CD4-positive, alpha-beta T cell treated with Interleukin-4 for 1 hour (primary cell): ENCODE measurements at regions not wholly inside any gene's neighbourhood (a gene's known extent, or its start where the extent isn't known, plus 50 kb on each side); places are given as distances from the start of the nearest gene placed in this dataset.
"Not testable (repeated sequence)": the region's sequence is repeated elsewhere in the genome, so short reads cannot be mapped to it uniquely, and the experiment has no call there.

Experiments
- DNase-seq, 2 donors: peaks; one replicate each; pipeline ENCODE4 v3.0.0-alpha.2; 2020 to 2022

GRCh38 chr9:93900971-93901861, 53.9 kb downstream of the BARX1 start:
- peak in 1 of 2 donors; percentile 5 for DNase-seq

DNA sequence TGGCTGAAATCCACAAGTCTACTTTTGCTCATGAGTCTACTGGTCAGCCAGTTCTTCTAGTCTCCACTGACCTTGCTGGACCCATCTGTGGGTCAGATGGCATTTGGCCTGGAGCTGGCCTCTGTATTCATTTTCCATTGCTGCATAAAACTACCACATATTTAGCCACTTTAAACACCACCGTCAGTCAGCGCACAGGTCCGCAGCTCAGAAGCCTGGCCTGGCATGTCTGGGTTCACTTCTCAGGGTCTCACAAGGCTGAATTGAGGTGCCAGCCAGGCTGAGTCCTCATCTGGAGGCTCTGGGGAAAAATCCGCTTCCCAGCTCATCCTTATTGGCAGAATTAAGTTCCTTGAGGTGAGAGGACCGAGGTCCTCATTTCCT, 54.7 kb downstream of the BARX1 start:
- peak in 1 of 2 donors; percentile 4 for DNase-seq

- peak in 1 of 2 donors; percentile 9 for DNase-seq
Observed at GRCh38 chr9:93899609-93900435, 55.3 kb downstream of the BARX1 start.

DNA sequence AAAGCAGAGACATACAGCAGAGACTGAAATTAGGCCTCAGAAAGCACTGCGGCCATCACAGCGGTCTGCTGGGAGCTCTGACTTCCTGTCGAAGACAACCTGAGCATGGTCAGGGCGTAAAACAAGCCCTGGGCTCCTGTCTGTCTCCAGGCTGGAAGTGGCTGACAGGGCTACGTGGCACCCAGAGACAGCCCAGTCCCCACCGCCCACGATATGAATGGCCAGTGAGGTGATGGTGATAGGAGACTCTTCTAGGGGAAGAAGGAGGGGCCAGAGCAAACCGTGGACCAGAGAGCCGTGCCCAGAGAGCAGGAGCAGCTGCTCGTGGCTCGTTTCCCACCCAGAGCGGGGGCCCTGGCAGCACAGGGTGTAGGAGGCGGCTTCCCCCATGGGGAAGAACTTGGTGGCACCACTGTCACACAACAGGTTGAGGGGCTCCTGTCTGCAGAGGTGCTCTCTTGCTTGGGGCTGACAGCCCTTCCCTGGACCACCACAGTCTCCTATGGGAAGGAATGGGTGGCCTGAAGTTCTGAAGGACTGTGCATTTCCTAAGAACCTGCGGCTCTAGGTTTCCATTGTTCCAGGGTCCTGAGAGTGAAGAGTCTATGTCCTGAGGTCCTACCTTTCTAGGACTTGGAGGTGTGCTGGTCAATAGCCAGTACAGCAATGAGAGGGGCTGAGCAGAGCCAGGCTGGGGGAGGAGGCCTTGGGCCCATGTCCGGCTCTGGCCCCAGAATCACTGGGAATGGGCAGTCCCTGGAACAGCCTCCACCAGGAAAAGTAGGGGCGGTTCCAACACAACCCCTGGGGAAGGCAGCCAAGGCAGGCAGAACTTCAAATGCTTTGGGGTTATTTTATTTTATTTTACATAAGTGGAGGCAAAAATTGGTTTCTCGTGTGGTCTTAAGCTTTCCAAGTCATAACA, 56.4 kb downstream of the BARX1 start:
- peak in 1 of 2 donors; percentile 8 for DNase-seq

GRCh38 chr9:93898026-93898425, 57.1 kb downstream of the BARX1 start:
- peak in 1 of 2 donors; percentile 12 for DNase-seq

DNA sequence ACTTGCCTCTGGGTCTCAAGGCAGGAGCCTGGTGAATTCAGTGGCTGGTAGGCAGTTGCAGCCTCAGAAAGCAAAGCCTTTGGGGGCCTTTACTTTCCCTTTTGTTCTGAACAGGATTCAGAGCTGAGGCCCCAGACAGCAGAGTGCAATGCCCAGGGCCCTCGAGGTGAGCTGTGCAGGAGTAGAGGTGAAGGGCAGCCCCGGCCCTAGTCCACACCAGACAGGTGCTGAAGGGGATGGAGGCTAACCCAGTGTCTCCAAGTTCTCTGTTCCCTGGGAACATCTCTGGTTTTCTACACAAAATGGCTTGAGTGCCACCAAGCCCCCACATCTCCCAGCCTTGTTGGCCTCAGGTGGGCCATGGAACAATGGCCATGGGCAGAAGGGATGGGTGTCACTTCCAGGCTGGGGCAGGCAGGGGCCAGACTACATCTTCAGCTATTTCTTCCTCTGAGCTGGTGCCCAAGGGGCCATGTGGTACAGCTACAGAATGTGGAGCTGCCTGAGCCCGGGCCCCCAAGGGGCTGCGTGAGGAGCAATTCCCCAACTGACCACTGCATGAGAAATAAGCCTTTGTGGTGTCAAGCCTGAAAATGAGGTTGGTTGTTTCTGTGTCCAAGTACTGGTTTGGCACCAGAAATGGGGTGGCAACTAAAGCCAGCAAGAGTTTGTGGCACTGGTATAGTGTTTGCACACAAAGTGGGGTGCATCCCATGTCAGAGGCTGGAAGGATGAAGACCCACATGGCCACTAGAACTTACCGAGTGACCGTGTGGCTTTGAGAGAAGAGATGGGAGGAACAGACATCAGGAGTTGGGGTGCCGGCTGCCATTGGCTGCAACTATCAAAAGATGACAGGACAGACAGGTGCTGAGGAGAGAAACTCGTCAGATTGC, 57.8 kb downstream of the BARX1 start:
- DNase-seq, result peak in 1 of 2 donors; percentile 10

DNA sequence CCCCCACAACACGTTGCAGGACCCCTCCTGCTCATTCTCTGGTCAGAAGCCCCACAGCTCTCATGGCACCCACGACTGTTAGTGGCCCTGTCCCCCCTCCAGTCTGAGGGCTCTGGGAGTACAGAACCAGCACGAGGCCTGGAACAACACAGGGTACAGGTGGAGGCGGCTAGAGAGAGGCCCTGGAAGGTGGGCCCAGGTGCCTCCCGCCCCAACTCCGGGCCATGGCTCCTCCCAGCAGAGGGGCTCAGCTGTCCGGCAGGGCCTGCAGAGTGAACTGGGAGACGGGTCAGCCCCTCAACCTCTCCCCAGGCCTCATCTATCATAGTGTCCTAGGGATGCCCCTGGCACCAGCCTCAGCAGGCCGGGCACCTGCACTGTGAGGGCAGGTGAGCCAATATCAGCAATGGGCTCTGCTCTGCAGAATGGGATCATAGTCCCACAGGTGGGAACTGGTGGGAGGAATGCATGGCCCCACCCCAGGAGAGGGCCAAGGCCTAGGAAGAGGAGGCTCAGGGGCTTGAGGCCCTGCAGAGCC, 58.6 kb downstream of the BARX1 start:
- peak in 1 of 2 donors; percentile 7 for DNase-seq

DNA sequence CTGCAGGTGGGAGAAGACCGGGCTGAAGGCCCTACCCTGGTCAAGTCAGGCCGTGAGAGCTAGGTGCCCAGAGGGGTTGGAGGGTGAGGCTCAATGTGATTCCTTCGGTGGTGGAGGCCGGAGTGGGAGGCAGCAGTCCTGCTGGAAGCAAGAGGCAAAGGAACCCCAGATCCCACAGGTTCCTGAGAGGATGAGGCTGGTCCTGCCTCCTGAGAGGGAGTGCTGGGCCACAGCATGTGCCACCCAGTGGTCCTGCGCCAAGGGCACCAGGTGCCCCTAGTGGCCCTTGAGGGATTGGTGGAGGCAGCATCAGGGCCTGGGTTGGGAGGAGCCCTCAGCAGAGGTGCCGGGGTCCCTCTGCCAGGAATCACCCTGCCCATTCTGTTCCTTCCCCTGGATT, 59.1 kb downstream of the BARX1 start:
- peak in 1 of 2 donors; percentile 4 for DNase-seq

- peak in 1 of 2 donors; percentile 5 for DNase-seq
Observed at GRCh38 chr9:93895535-93895934, 59.6 kb downstream of the BARX1 start.

GRCh38 chr9:93894691-93895079, 60.5 kb downstream of the BARX1 start:
- peak in 1 of 2 donors; percentile 8 for DNase-seq

DNA sequence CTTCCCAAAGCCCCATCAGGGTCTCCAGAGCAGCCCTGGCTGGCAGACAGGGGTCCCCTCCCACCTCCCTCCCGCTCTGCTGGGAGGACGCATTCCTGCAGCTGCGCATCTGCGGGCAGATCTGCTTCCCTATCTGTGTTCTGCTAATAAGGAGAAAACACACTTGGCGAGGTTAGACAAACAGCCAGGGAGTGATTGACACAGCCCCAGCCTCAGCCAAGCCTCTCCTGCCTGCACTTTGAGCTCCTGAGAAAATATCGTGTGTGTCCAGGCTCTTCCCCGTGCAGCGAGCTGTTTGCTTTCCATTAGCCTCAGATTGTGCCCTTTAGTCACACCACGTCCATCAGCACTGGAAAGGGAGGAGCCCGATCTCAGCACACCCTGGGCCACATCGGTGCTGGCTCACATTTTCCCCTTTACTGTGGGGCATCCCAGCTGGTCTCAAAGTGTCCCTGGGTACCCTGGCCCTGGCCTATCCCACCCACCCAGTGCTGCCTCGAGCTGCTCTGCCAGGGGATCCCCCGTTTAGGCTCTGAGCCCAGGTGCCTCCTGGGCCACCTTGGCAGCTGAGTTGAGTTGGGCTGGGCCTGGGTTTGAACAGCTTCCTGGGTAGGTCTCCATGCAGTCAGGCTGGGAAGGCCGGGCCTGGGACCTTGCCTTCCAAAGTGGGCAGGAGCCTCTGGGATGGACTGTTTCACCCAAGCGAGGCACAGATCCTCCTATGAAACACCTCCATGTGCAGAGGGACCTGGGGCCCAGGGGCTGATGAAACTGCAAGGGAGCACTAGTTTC, 61.1 kb downstream of the BARX1 start:
- DNase-seq, result peak in 1 of 2 donors; percentile 7

DNA sequence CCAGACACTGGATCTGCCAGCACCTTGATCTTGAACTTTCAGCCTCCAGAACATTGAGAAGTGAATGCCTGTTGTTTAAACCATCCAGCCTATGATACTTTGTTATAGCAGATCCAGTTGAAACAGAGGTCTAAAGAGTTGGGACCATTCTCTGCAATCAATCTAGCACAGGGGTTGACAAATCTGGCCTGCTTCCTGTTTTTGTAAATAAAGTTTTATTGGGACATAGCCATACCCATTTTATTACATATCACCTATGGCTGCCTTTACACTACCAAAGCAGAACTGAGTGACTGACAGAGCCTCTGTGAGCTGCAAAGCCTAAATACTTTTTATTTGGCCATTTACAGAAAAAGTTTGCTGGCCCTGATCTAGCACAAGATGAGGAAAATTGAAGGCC, 62.0 kb downstream of the BARX1 start:
- no peak for DNase-seq

GRCh38 chr9:93892748-93893147, 62.4 kb downstream of the BARX1 start:
- DNase-seq, result no peak

DNA sequence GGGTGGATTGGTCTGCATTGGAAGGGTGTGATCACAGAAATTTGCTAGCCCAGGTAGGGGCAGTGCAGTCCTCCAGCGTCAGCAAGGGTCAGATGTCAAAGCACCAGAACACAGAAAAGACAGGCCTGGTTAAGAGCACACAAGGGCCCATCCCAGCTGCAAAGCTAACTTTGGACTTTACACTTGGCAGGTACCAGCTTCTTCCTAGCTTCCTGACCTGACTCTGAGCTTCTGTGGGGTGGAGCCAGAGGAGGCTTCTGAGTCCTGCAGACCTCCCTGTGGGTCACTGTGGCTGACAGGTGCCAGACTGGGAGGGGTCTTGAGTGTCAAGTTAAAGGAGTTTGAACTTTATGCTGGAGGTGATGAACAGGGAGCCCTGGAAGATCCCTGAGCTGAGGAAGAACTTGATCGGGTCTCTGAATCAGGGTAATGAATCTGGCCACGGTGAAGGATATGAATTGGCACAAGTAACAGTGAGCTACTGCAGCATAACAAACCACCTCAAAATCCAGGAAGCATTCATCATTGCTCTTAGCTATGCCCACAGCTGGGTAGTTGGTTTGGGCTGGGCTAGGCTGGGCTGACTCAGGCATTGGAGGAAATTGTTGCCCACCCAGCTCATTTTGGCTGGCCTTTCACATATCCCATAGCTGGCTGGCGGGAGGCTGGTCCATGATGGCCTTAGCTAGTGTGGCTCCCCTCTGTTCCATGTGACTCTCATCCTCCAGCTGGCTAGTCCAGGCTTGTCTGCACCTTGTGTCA, 63.4 kb downstream of the BARX1 start:
- peak in 1 of 2 donors; percentile 6 for DNase-seq

GRCh38 chr9:93891050-93891449, 64.1 kb downstream of the BARX1 start:
- peak in 1 of 2 donors; percentile 4 for DNase-seq

DNA sequence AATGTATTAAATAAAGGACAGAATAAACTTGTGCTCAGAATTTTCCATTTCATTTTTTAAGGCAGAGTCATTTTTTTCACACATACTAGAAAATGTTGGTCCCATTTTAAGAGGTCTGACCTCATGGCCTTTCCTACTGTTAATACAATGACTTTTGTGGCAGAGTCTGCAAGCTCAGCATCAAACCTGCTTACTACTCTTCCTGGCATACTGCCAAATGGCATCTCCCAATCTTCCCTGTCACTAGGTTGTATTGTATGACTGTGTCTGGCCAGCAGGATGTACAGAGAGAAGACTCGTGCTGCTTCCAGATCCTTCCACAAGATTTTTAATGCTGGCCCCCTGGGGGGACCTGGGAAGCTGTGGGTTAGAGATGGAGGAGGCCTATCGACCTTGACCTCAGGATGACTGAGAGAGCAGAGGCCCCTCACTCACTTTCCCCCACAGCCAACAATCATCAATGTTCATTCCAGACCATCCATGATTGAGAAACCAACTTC, 64.7 kb downstream of the BARX1 start:
- no peak for DNase-seq

- peak in 1 of 2 donors; percentile 8 for DNase-seq
Observed at GRCh38 chr9:93886911-93887310, 68.2 kb downstream of the BARX1 start.

- DNase-seq, result no peak
Observed at GRCh38 chr9:93884808-93885207, 70.3 kb downstream of the BARX1 start.

DNA sequence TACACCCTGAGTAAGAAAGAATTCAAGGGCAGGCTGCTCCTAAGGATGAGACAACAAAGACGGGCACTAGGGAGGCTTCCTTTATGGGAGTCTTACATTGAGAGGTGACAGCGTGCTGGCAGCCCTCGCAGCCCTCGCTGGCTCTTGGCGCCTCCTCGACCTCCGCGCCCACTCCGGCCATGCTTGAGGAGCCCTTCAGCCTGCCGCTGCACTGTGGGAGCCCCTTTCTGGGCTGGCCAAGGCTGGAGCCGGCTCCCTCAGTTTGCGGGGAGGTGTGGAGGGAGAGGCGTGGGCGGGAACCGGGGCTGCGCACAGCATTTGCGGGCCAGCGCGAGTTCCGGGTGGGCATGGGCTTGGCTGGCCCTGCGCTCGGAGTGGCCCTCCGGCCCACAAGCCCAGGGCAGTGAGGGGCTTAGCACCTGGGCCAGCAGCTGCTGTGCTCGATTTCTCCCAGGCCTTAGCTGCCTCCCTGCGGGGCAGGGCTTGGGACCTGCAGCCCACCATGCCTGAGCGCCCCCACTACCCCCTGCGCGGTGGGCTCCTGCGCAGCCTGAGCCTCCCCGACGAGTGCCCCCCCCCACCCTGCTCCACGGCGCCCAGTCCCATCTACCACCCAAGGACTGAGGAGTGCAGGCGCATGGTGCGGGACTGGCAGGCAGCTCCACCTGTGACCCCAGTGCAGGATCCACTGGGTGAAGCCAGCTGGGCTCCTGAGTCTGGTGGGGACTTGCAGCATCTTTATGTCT, 75.3 kb downstream of the BARX1 start:
- DNase-seq, result not testable (repeated sequence)
